ENCODE measurements at regions not wholly inside any gene's neighbourhood (a gene's known extent, or its start where the extent isn't known, plus 50 kb on each side); places are given as distances from the start of the nearest gene placed in this dataset.

DNA sequence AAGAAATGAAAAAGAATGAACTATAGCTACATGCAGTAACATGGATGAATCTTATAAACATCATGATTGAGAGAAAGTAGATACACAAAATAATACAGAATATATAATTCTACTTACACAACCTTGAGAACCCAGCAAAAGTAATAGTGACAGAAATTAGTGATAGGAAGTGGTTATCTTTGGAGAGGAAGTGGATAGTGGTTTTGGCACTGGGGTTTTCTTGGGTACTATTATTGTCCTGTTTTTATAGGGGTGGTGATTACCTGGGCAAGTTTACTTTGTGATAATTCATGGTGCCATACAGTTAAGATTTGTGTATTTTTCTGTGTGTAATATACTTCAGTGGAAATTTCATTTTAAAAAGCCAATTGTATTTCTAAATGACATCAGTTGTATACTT is 352.7 kb downstream of the AEBP2 start:
- Histone ChIP-seq H3K4me1 (no peaks in the 10 kb centered on the region), H3K27ac (no peak overlapping the region), H3K27me3 (no peaks in the 10 kb centered on the region), H3K4me3 (no peak overlapping the region), H3K9ac (ENCODE audit: low read depth in 2 of 2, low read length in 2 of 2) (no peak overlapping the region), H3K9me3 (no peaks in the 10 kb centered on the region), H3K36me3 (no peaks in the 10 kb centered on the region)
- TF ChIP-seq, protein P1, sequence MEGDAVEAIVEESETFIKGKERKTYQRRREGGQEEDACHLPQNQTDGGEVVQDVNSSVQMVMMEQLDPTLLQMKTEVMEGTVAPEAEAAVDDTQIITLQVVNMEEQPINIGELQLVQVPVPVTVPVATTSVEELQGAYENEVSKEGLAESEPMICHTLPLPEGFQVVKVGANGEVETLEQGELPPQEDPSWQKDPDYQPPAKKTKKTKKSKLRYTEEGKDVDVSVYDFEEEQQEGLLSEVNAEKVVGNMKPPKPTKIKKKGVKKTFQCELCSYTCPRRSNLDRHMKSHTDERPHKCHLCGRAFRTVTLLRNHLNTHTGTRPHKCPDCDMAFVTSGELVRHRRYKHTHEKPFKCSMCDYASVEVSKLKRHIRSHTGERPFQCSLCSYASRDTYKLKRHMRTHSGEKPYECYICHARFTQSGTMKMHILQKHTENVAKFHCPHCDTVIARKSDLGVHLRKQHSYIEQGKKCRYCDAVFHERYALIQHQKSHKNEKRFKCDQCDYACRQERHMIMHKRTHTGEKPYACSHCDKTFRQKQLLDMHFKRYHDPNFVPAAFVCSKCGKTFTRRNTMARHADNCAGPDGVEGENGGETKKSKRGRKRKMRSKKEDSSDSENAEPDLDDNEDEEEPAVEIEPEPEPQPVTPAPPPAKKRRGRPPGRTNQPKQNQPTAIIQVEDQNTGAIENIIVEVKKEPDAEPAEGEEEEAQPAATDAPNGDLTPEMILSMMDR (IDR thresholded peaks at IDR 0.05): no peak
- DNase-seq: no peak
- intact Hi-C loops (cut with DNase I): no loop called here

GRCh38 chr12:19794116-19794515 is 354.8 kb downstream of the AEBP2 start:
- DNase-seq: no peak
- H3K27ac ChIP-seq: no peak overlapping the region
- TF ChIP-seq, protein P1 (IDR thresholded peaks at IDR 0.05): no peak
- H3K4me3 ChIP-seq: no peak overlapping the region
- no peaks in the 10 kb centered on the region for H3K9me3 ChIP-seq
- H3K36me3 ChIP-seq: no peaks in the 10 kb centered on the region
- no peaks in the 10 kb centered on the region for H3K4me1 ChIP-seq
- intact Hi-C loops (cut with DNase I): no loop called here
- no peaks in the 10 kb centered on the region for H3K27me3 ChIP-seq
- no peak overlapping the region for H3K9ac ChIP-seq (ENCODE audit: low read depth in 2 of 2, low read length in 2 of 2)

- no peaks in the 10 kb centered on the region for H3K27me3 ChIP-seq
- no peaks in the 10 kb centered on the region for H3K9me3 ChIP-seq
- no peaks in the 10 kb centered on the region for H3K36me3 ChIP-seq
- no peak overlapping the region for H3K9ac ChIP-seq (ENCODE audit: low read depth in 2 of 2, low read length in 2 of 2)
- no peak overlapping the region for H3K4me3 ChIP-seq
- intact Hi-C loops (cut with DNase I): no loop called here
- no peaks in the 10 kb centered on the region for H3K4me1 ChIP-seq
- H3K27ac ChIP-seq: no peak overlapping the region
- no peak for DNase-seq
- TF ChIP-seq, protein P1 (IDR thresholded peaks at IDR 0.05): no peak
These were observed 359.9 kb downstream of the AEBP2 start for GRCh38 chr12:19799216-19799615.

DNA sequence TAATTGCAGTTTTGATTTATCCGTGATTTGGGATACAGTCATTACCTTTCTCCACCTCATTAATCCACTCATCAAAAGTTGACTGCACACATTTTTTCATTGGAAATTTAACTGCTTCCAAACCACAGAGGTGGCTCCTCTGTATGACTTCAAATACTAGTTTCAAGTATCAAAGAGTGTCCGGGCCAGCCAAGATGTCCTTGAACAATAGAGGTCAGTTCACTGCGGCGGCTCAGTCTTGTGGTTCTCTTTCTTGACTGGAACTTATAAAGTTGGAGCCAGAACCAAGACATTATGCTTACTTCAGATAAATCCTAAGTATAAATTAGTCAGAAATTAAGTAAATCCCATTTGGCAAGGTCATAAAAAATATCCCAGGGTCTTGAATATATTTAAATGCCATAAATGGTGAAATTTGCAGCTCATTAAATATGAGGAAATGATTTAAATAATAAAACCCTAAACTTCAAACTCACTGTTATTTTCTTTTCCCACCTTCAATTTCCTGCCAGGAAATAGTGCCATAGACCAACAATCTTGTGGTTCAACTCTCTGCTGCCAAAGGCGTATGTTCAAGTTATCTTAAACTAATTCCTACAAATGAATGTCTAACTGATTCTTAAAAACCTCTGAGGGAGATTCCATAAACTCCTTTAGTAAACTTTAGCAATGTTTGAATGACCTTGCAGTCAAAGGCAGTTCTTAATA is 360.8 kb downstream of the AEBP2 start:
- Histone ChIP-seq H3K9me3 (no peaks in the 10 kb centered on the region), H3K4me3 (no peak overlapping the region), H3K27me3 (no peaks in the 10 kb centered on the region), H3K4me1 (no peaks in the 10 kb centered on the region), H3K36me3 (no peaks in the 10 kb centered on the region), H3K27ac (no peak overlapping the region), H3K9ac (ENCODE audit: low read depth in 2 of 2, low read length in 2 of 2) (no peak overlapping the region)
- DNase-seq: no peak
- intact Hi-C loops (cut with DNase I): no loop called here
- TF ChIP-seq, protein P1 (IDR thresholded peaks at IDR 0.05): no peak

GRCh38 chr12:19800884-19801283 is 361.6 kb downstream of the AEBP2 start:
- intact Hi-C loops (cut with DNase I): no loop called here
- no peak overlapping the region for H3K9ac ChIP-seq (ENCODE audit: low read depth in 2 of 2, low read length in 2 of 2)
- TF ChIP-seq, protein P1 (IDR thresholded peaks at IDR 0.05): no peak
- DNase-seq: no peak
- no peaks in the 10 kb centered on the region for H3K27me3 ChIP-seq
- no peaks in the 10 kb centered on the region for H3K4me1 ChIP-seq
- no peak overlapping the region for H3K27ac ChIP-seq
- no peaks in the 10 kb centered on the region for H3K36me3 ChIP-seq
- no peaks in the 10 kb centered on the region for H3K9me3 ChIP-seq
- H3K4me3 ChIP-seq: no peak overlapping the region

Data from colonic mucosa (tissue), 4 donors.